HepG2 (cell line): ENCODE measurements at regions not wholly inside any gene's neighbourhood (a gene's known extent, or its start where the extent isn't known, plus 50 kb on each side); places are given as distances from the start of the nearest gene placed in this dataset.
A peak's percentile ranks its signal among the peaks of the same experiment; 100 is the strongest.

Experiments
- ETV5 ChIP-seq: IDR thresholded peaks from 2 replicates; pipeline ENCODE4 v1.6.1; 2018; ENCODE audit warnings: missing biosample characterization, missing genetic modification reagents, inconsistent platforms, borderline replicate concordance
- GFI1 ChIP-seq: sonication (generic); formaldehyde crosslinking; IDR thresholded peaks from 2 replicates; pipeline ENCODE4 v1.5.0; 2020; ENCODE audit warnings: missing genetic modification reagents, mild to moderate bottlenecking, borderline replicate concordance
- ISL2 ChIP-seq: sonication (generic); formaldehyde crosslinking; IDR thresholded peaks from 2 replicates; pipeline ENCODE4 v1.5.0; 2020; ENCODE audit warnings: missing genetic modification reagents
- MATR3 ChIP-seq: sonication (generic); formaldehyde crosslinking; IDR thresholded peaks from 2 replicates; pipeline ENCODE4 v1.4.0; 2020; ENCODE audit warnings: missing genetic modification reagents
- SAP130 ChIP-seq: IDR thresholded peaks from 2 replicates; pipeline ENCODE4 v1.6.1; 2016; ENCODE audit warnings: low read depth
- SOX5 ChIP-seq: IDR thresholded peaks from 2 replicates; pipeline ENCODE4 v1.6.1; 2016; ENCODE audit warnings: borderline replicate concordance
- ZBTB7A ChIP-seq: sonication (generic); formaldehyde crosslinking; IDR thresholded peaks from 2 replicates; pipeline ENCODE4 v1.8.0; 2022; ENCODE audit warnings: mild to moderate bottlenecking, missing genetic modification reagents
- ZIK1 ChIP-seq: sonication (generic); formaldehyde crosslinking; IDR thresholded peaks from 2 replicates; pipeline ENCODE4 v1.5.0; 2020; ENCODE audit warnings: mild to moderate bottlenecking, low read depth, missing genetic modification reagents, borderline replicate concordance
- ZNF138 ChIP-seq: sonication (generic); formaldehyde crosslinking; IDR thresholded peaks from 2 replicates; pipeline ENCODE4 v1.5.0; 2020; ENCODE audit warnings: mild to moderate bottlenecking, low read depth, missing genetic modification reagents
- ZNF180 ChIP-seq: sonication (generic); formaldehyde crosslinking; IDR thresholded peaks from 2 replicates; pipeline ENCODE4 v1.4.0; 2020; ENCODE audit warnings: low read depth, missing genetic modification reagents, borderline replicate concordance
- ZNF329 ChIP-seq: sonication (generic); formaldehyde crosslinking; IDR thresholded peaks from 2 replicates; pipeline ENCODE4 v1.9.0; 2021; ENCODE audit warnings: low read depth, mild to moderate bottlenecking, missing genetic modification reagents
- ZNF563 ChIP-seq: sonication (generic); formaldehyde crosslinking; IDR thresholded peaks from 2 replicates; pipeline ENCODE4 v1.8.0; 2022; ENCODE audit warnings: mild to moderate bottlenecking, moderate library complexity, missing genetic modification reagents
- ZSCAN5A ChIP-seq: sonication (generic); formaldehyde crosslinking; IDR thresholded peaks from 2 replicates; pipeline ENCODE4 v1.8.0; 2022; ENCODE audit warnings: mild to moderate bottlenecking, missing genetic modification reagents, borderline replicate concordance
- TF ChIP-seq, protein P1 (sequence below): IDR thresholded peaks from 2 replicates; pipeline ENCODE4 v1.6.1; 2012; ENCODE audit warnings: low read length, improper control_type of control experiment
- TF ChIP-seq, protein P2 (sequence below): sonication (generic); formaldehyde crosslinking; IDR thresholded peaks from 2 replicates; pipeline ENCODE4 v1.9.0; 2021; ENCODE audit warnings: mild to moderate bottlenecking, missing genetic modification reagents
- TF ChIP-seq, protein P3 (sequence below): IDR thresholded peaks from 2 replicates; pipeline ENCODE4 v1.6.1; 2016; ENCODE audit warnings: missing compliant biosample characterization, missing genetic modification reagents, borderline replicate concordance

DNA sequence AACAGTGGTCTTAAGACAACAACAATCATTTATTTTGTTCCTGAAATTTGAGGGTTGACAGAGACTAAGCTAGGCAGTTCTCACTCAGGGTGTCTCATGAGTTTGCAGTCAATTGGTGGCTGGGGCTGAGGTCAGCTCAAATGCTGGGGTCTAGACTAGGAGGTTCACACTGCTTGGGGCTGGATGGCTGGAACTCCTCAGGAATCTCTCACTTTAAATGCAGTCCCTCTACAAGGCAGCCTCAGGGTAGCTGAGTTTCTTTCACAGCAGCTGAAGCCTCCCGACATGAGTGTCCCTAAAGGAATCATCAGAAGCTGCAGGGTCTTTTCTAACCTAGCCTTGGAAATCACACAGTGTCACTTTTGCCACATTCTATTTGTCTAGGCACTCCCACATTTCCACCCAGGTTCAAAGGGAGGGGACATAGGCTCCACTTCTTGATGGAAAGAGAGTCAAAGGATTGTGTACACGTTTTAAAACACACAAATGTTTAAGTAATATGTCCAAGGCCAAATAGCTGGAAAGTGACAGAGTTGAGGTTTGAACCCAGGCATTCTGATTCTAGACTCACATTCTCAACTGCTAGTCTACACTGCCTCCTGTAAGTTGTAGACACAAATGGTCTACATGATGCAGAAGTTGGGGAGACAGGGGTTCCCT, 133.8 kb downstream of the ZFP36L2 start (continued):
- TF ChIP-seq ZBTB7A (CRISPR knock-in tag) (no peak), GFI1 (CRISPR knock-in tag) (peak; percentile 95), ETV5 (peak; percentile 43; the same call in 1 of the 2 replicates), SAP130 (CRISPR knock-in tag) (peak; percentile 47; the same call in 1 of the 2 replicates), MATR3 (CRISPR knock-in tag) (no peak), ZNF563 (no peak), ZSCAN5A (CRISPR knock-in tag) (peak; percentile 73; the same call in 1 of the 2 replicates), ZIK1 (CRISPR knock-in tag) (no peak), SOX5 (CRISPR knock-in tag) (peak; percentile 61; the same call in 1 of the 2 replicates), ZNF138 (CRISPR knock-in tag) (no peak), ZNF180 (CRISPR knock-in tag) (no peak), ISL2 (CRISPR knock-in tag) (peak; percentile 64), ZNF329 (CRISPR knock-in tag) (no peak)
- TF ChIP-seq, protein P1, sequence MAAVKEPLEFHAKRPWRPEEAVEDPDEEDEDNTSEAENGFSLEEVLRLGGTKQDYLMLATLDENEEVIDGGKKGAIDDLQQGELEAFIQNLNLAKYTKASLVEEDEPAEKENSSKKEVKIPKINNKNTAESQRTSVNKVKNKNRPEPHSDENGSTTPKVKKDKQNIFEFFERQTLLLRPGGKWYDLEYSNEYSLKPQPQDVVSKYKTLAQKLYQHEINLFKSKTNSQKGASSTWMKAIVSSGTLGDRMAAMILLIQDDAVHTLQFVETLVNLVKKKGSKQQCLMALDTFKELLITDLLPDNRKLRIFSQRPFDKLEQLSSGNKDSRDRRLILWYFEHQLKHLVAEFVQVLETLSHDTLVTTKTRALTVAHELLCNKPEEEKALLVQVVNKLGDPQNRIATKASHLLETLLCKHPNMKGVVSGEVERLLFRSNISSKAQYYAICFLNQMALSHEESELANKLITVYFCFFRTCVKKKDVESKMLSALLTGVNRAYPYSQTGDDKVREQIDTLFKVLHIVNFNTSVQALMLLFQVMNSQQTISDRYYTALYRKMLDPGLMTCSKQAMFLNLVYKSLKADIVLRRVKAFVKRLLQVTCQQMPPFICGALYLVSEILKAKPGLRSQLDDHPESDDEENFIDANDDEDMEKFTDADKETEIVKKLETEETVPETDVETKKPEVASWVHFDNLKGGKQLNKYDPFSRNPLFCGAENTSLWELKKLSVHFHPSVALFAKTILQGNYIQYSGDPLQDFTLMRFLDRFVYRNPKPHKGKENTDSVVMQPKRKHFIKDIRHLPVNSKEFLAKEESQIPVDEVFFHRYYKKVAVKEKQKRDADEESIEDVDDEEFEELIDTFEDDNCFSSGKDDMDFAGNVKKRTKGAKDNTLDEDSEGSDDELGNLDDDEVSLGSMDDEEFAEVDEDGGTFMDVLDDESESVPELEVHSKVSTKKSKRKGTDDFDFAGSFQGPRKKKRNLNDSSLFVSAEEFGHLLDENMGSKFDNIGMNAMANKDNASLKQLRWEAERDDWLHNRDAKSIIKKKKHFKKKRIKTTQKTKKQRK = no peak
- TF ChIP-seq, protein P2, sequence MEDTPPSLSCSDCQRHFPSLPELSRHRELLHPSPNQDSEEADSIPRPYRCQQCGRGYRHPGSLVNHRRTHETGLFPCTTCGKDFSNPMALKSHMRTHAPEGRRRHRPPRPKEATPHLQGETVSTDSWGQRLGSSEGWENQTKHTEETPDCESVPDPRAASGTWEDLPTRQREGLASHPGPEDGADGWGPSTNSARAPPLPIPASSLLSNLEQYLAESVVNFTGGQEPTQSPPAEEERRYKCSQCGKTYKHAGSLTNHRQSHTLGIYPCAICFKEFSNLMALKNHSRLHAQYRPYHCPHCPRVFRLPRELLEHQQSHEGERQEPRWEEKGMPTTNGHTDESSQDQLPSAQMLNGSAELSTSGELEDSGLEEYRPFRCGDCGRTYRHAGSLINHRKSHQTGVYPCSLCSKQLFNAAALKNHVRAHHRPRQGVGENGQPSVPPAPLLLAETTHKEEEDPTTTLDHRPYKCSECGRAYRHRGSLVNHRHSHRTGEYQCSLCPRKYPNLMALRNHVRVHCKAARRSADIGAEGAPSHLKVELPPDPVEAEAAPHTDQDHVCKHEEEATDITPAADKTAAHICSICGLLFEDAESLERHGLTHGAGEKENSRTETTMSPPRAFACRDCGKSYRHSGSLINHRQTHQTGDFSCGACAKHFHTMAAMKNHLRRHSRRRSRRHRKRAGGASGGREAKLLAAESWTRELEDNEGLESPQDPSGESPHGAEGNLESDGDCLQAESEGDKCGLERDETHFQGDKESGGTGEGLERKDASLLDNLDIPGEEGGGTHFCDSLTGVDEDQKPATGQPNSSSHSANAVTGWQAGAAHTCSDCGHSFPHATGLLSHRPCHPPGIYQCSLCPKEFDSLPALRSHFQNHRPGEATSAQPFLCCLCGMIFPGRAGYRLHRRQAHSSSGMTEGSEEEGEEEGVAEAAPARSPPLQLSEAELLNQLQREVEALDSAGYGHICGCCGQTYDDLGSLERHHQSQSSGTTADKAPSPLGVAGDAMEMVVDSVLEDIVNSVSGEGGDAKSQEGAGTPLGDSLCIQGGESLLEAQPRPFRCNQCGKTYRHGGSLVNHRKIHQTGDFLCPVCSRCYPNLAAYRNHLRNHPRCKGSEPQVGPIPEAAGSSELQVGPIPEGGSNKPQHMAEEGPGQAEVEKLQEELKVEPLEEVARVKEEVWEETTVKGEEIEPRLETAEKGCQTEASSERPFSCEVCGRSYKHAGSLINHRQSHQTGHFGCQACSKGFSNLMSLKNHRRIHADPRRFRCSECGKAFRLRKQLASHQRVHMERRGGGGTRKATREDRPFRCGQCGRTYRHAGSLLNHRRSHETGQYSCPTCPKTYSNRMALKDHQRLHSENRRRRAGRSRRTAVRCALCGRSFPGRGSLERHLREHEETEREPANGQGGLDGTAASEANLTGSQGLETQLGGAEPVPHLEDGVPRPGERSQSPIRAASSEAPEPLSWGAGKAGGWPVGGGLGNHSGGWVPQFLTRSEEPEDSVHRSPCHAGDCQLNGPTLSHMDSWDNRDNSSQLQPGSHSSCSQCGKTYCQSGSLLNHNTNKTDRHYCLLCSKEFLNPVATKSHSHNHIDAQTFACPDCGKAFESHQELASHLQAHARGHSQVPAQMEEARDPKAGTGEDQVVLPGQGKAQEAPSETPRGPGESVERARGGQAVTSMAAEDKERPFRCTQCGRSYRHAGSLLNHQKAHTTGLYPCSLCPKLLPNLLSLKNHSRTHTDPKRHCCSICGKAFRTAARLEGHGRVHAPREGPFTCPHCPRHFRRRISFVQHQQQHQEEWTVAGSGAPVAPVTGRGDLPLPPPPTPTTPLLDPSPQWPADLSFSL (CRISPR knock-in tag) = peak; percentile 27; the same call in 1 of the 2 replicates
- TF ChIP-seq, protein P3, sequence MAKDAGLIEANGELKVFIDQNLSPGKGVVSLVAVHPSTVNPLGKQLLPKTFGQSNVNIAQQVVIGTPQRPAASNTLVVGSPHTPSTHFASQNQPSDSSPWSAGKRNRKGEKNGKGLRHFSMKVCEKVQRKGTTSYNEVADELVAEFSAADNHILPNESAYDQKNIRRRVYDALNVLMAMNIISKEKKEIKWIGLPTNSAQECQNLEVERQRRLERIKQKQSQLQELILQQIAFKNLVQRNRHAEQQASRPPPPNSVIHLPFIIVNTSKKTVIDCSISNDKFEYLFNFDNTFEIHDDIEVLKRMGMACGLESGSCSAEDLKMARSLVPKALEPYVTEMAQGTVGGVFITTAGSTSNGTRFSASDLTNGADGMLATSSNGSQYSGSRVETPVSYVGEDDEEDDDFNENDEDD (CRISPR knock-in tag) = no peak
